Activated CD8-positive, alpha-beta T cell treated with anti-CD3 and anti-CD28 coated beads for 36 hours (primary cell): ENCODE measurements at regions not wholly inside any gene's neighbourhood (a gene's known extent, or its start where the extent isn't known, plus 50 kb on each side); places are given as distances from the start of the nearest gene placed in this dataset.

Experiments
- ATAC-seq: fragments of 200-7000 bp; cut with Tn5 transposase; one replicate; pipeline ENCODE4 v1.10.0; 2021; ENCODE audit warnings: mild to moderate bottlenecking, moderate library complexity
- CTCF ChIA-PET: fragments of 350-600 bp; sonication (Branson Sonifier 250); formaldehyde crosslinking; loops from one replicate; lab custom pipeline; 2021; ENCODE audit warnings: antibody characterized with exemption; lab: Charles Lee
- POLR2A ChIA-PET: fragments of 350-600 bp; sonication (Branson Sonifier 250); formaldehyde crosslinking; loops from one replicate; lab custom pipeline; 2021; ENCODE audit warnings: antibody characterized with exemption; lab: Charles Lee
- DNase-seq: peaks from one replicate; pipeline ENCODE4 v3.0.0-alpha.2; 2020
- H3K27ac Mint-ChIP-seq: one replicate; pipeline ENCODE4 v1.8.0; 2021; ENCODE audit warnings: mild to moderate bottlenecking, mixed read lengths
- H3K27me3 Mint-ChIP-seq: one replicate; pipeline ENCODE4 v1.8.0; 2021; ENCODE audit warnings: mixed read lengths
- H3K36me3 Mint-ChIP-seq: one replicate; pipeline ENCODE4 v1.8.0; 2021; ENCODE audit warnings: low read depth, mixed read lengths
- H3K4me1 Mint-ChIP-seq: one replicate; pipeline ENCODE4 v1.8.0; 2021; ENCODE audit warnings: low read depth, mixed read lengths
- H3K4me3 Mint-ChIP-seq: one replicate; pipeline ENCODE4 v1.8.0; 2021; ENCODE audit warnings: mild to moderate bottlenecking, moderate library complexity, mixed read lengths
- H3K9me3 Mint-ChIP-seq: one replicate; pipeline ENCODE4 v1.8.0; 2021; ENCODE audit warnings: mixed read lengths
- intact Hi-C: fragments of 100-400 bp; cut with micrococcal nuclease; formaldehyde crosslinking; loops from one replicate; pipeline ENCODE4 v1.10.0; 2022
- TF ChIP-seq, protein P1 (sequence below): fragments of 200-600 bp; IDR thresholded peaks from one replicate; pipeline ENCODE4 v1.8.0; 2022; ENCODE audit warnings: antibody characterized with exemption, mild to moderate bottlenecking

DNA sequence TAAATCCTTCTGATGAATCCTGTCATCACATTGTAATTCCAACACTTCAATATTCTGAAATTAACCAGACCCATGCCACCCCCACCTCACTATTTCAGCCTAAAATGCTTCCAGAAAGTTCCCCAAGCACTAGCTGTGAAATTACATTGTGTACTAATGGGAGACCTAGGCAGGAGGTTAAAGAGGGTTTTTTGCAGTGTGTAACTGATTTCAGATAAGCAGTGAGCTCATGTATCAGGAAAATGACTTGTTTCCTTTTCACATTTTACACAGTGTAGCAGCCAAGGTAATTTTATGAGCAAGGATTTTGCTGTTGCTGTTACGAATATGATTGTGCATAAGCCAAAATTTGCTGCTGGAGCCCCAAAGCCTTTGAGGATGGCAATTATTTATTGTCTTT lies 129.0 kb downstream of the INHBA start:
- H3K36me3 Mint-ChIP-seq = no peaks in the 10 kb centered on the region
- CTCF ChIA-PET = no interaction called here
- no peak for ATAC-seq
- peaks cover 1% of the 10 kb centered on the region for H3K27me3 Mint-ChIP-seq
- POLR2A ChIA-PET = no interaction called here
- H3K9me3 Mint-ChIP-seq = no peaks in the 10 kb centered on the region
- no peak for DNase-seq
- no peaks in the 10 kb centered on the region for H3K4me1 Mint-ChIP-seq
- TF ChIP-seq, protein P1, sequence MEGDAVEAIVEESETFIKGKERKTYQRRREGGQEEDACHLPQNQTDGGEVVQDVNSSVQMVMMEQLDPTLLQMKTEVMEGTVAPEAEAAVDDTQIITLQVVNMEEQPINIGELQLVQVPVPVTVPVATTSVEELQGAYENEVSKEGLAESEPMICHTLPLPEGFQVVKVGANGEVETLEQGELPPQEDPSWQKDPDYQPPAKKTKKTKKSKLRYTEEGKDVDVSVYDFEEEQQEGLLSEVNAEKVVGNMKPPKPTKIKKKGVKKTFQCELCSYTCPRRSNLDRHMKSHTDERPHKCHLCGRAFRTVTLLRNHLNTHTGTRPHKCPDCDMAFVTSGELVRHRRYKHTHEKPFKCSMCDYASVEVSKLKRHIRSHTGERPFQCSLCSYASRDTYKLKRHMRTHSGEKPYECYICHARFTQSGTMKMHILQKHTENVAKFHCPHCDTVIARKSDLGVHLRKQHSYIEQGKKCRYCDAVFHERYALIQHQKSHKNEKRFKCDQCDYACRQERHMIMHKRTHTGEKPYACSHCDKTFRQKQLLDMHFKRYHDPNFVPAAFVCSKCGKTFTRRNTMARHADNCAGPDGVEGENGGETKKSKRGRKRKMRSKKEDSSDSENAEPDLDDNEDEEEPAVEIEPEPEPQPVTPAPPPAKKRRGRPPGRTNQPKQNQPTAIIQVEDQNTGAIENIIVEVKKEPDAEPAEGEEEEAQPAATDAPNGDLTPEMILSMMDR = no peak
- H3K27ac Mint-ChIP-seq = no peak overlapping the region
- intact Hi-C loops = no loop called here
- no peak overlapping the region for H3K4me3 Mint-ChIP-seq

DNA sequence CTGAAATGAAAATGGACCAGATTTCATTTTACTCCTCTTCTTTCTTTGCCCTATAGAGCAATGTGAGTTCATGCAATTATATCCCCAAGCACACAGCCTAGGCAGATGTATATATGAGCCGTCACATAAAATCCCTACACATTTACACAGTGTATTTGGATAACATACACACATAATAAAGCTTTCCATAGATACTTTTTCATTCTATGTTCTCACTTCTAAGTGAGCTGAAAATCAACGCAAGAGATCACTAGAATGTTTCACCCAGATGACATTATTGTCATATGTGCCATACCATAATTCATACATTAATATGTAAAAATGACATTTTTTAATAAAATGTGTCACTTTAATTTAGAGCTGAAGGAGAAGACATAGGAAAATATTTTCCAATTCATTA lies 129.4 kb downstream of the INHBA start:
- no peaks in the 10 kb centered on the region for H3K4me1 Mint-ChIP-seq
- CTCF ChIA-PET = no interaction called here
- H3K4me3 Mint-ChIP-seq = no peak overlapping the region
- H3K36me3 Mint-ChIP-seq = no peaks in the 10 kb centered on the region
- no peaks in the 10 kb centered on the region for H3K9me3 Mint-ChIP-seq
- no peak overlapping the region for H3K27ac Mint-ChIP-seq
- DNase-seq (no peak), ATAC-seq (no peak)
- H3K27me3 Mint-ChIP-seq = peaks cover 1% of the 10 kb centered on the region
- POLR2A ChIA-PET = no interaction called here
- TF ChIP-seq, protein P1 = no peak
- intact Hi-C loops = no loop called here

DNA sequence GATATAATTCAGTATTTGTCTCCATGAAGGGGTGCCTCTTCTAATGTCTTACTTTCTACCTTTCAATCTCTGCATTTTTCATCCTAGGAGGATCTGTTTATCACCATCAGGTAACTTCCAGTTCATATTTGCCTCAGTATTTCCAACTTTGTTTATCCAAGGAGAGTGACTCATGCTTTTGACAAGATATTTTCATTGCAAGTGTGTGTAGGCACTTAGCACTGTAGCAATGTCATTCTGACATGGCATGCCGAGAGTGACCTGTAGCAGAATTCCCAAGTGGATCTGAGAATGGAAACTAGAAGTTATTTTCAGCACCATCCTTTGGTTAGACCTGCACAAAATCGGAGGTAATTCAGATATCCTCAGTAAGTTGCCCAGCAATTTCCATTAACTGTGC lies 129.9 kb downstream of the INHBA start:
- Mint-ChIP-seq H3K4me1 (no peaks in the 10 kb centered on the region), H3K27me3 (peaks cover 1% of the 10 kb centered on the region), H3K36me3 (no peaks in the 10 kb centered on the region), H3K4me3 (no peak overlapping the region), H3K27ac (no peak overlapping the region), H3K9me3 (no peaks in the 10 kb centered on the region)
- ATAC-seq (no peak), DNase-seq (no peak)
- ChIA-PET POLR2A (no interaction called here), CTCF (no interaction called here)
- TF ChIP-seq, protein P1 = no peak
- intact Hi-C loops = no loop called here

- Mint-ChIP-seq H3K9me3 (peaks cover 2% of the 10 kb centered on the region), H3K4me3 (no peak overlapping the region), H3K4me1 (no peaks in the 10 kb centered on the region), H3K27ac (no peak overlapping the region), H3K36me3 (no peaks in the 10 kb centered on the region), H3K27me3 (peaks cover under 1% of the 10 kb centered on the region)
- CTCF ChIA-PET = interaction anchor here (1.2 kb wide), 1 partner anchor 135 kb away, joined by 3 read pairs; no protein-coding TSS in a partner anchor
- TF ChIP-seq, protein P1 = no peak
- intact Hi-C loops = no loop called here
- no peak for DNase-seq
- ATAC-seq = no peak
- POLR2A ChIA-PET = interaction anchor here (0.9 kb wide), 1 partner anchor 9 kb away, joined by 4 read pairs; no protein-coding TSS in a partner anchor
Observed at GRCh38 chr7:41571573-41571972, 131.3 kb downstream of the INHBA start.

- no peaks in the 10 kb centered on the region for H3K36me3 Mint-ChIP-seq
- CTCF ChIA-PET = no interaction called here
- ATAC-seq (no peak), DNase-seq (no peak)
- POLR2A ChIA-PET = no interaction called here
- no peak overlapping the region for H3K27ac Mint-ChIP-seq
- H3K4me3 Mint-ChIP-seq = no peak overlapping the region
- intact Hi-C loops = no loop called here
- H3K27me3 Mint-ChIP-seq = no peaks in the 10 kb centered on the region
- H3K4me1 Mint-ChIP-seq = no peaks in the 10 kb centered on the region
- TF ChIP-seq, protein P1 = no peak
- peaks cover 2% of the 10 kb centered on the region for H3K9me3 Mint-ChIP-seq
Observed at GRCh38 chr7:41570766-41571165, 132.1 kb downstream of the INHBA start.
